H1 (cell line): ENCODE measurements at regions not wholly inside any gene's neighbourhood (a gene's known extent, or its start where the extent isn't known, plus 50 kb on each side); places are given as distances from the start of the nearest gene placed in this dataset.

Experiments used
- CTCF ChIA-PET: fragments of 300-600 bp; sonication (Branson Sonifier 250); formaldehyde crosslinking; loops from one replicate; lab custom pipeline; 2021; ENCODE audit not compliant: partially characterized antibody; lab: Charles Lee
- POLR2A ChIA-PET: fragments of 300-600 bp; sonication (Branson Sonifier 250); formaldehyde crosslinking; loops from one replicate; lab custom pipeline; 2021; ENCODE audit warnings: inconsistent platforms; ENCODE audit not compliant: partially characterized antibody; lab: Charles Lee
- DNase-seq, 2 experiments: peaks; one replicate each; pipeline versions ENCODE4 v3.0.0 to v3.0.0-alpha.2; 2010 to 2022; ENCODE audit warnings: low spot score in 2 of 2, low read depth in 1 of 2, mixed read lengths in 1 of 2
- FAIRE-seq: peaks from 2 replicates; lab custom pipeline; 2011; peaks lifted over from hg19 to GRCh38; lab: Jason Lieb, UNC
- H2AFZ ChIP-seq: 2 replicates; pipeline ENCODE4 v1.8.1; 2012; ENCODE audit warnings: low read length, inconsistent platforms
- H2AK5ac ChIP-seq: 2 replicates; pipeline ENCODE4 v1.6.1; 2013; ENCODE audit warnings: low read depth, low read length
- H2BK120ac ChIP-seq: replicated peaks from 2 replicates; pipeline ENCODE3; 2013; ENCODE audit warnings: low read depth, low read length, inconsistent platforms
- H2BK12ac ChIP-seq: 2 replicates; pipeline ENCODE4 v1.6.1; 2013; ENCODE audit warnings: low read depth, low read length
- H2BK15ac ChIP-seq: 2 replicates; pipeline ENCODE4 v1.6.1; 2013; ENCODE audit warnings: low read length
- H2BK20ac ChIP-seq: 2 replicates; pipeline ENCODE4 v1.6.1; 2013; ENCODE audit warnings: low read length
- H2BK5ac ChIP-seq: 2 replicates; pipeline ENCODE4 v1.6.1; 2013; ENCODE audit warnings: low read depth, low read length
- H3K14ac ChIP-seq: 2 replicates; pipeline ENCODE4 v1.6.1; 2013; ENCODE audit warnings: inconsistent platforms; ENCODE audit not compliant: insufficient read length
- H3K18ac ChIP-seq: 2 replicates; pipeline ENCODE4 v1.6.1; 2013; ENCODE audit warnings: low read length; ENCODE audit errors: extremely low read depth
- H3K23ac ChIP-seq: 2 replicates; pipeline ENCODE4 v1.6.1; 2013; ENCODE audit warnings: inconsistent platforms; ENCODE audit not compliant: insufficient read length
- H3K23me2 ChIP-seq: 2 replicates; pipeline ENCODE4 v1.6.1; 2013; ENCODE audit warnings: low read depth, low read length
- H3K27ac ChIP-seq: 2 replicates; pipeline ENCODE4 v1.6.1; 2011; ENCODE audit warnings: low read depth, low read length, inconsistent platforms
- H3K27me3 ChIP-seq, 4 experiments: replicated peaks in 1 of 4; 1 replicate in 1 of 4; 2 replicates in 3 of 4; pipeline versions ENCODE4 v1.6.1 to v1.8.1; 2011 to 2013; ENCODE audit warnings: low read length in 3 of 4, mild to moderate bottlenecking in 3 of 4, inconsistent platforms in 2 of 4, mixed read lengths in 2 of 4, moderate library complexity in 1 of 4; ENCODE audit not compliant: control insufficient read depth in 3 of 4, insufficient read depth in 3 of 4; ENCODE audit errors: extremely low read depth in 1 of 4
- H3K36me3 ChIP-seq, 4 experiments: 2 replicates each; pipeline versions ENCODE4 v1.6.1 to v1.8.1; 2011 to 2013; ENCODE audit warnings: mild to moderate bottlenecking in 4 of 4, low read length in 3 of 4, moderate library complexity in 2 of 4, control low read depth in 1 of 4, inconsistent platforms in 1 of 4; ENCODE audit not compliant: insufficient read depth in 4 of 4, control insufficient read depth in 2 of 4
- H3K4ac ChIP-seq: replicated peaks from 2 replicates; pipeline ENCODE3; 2013; ENCODE audit warnings: low read length, low read depth, mixed read lengths, inconsistent platforms; ENCODE audit not compliant: insufficient read length
- H3K4me1 ChIP-seq, 4 experiments: replicated peaks in 1 of 4; 1 replicate in 1 of 4; 2 replicates in 3 of 4; pipeline versions ENCODE4 v1.6.1 to v1.8.1; 2011 to 2013; ENCODE audit warnings: low read length in 3 of 4, inconsistent platforms in 2 of 4, mixed read lengths in 1 of 4; ENCODE audit not compliant: insufficient read depth in 4 of 4, control insufficient read depth in 3 of 4
- H3K4me2 ChIP-seq, 2 experiments: 2 replicates each; pipeline versions ENCODE4 v1.6.1 to v1.8.1; 2011 to 2013; ENCODE audit warnings: low read depth in 2 of 2, low read length in 2 of 2, control low read depth in 1 of 2, inconsistent platforms in 1 of 2, mild to moderate bottlenecking in 1 of 2; ENCODE audit not compliant: insufficient read depth in 1 of 2
- H3K4me3 ChIP-seq, 4 experiments: fragments of 200-600, 300-600 bp in 1 of 4; sonication (generic), shearing (Covaris generic), sonication (Bioruptor Twin) in 1 of 4; 2 replicates each; pipeline versions ENCODE4 v1.5.1 to v1.8.1; 2011 to 2016; ENCODE audit warnings: low read length in 4 of 4, low read depth in 3 of 4, control low read depth in 2 of 4, inconsistent platforms in 2 of 4, mild to moderate bottlenecking in 2 of 4, mixed read lengths in 1 of 4, moderate library complexity in 1 of 4; ENCODE audit not compliant: insufficient read depth in 2 of 4; ENCODE audit errors: extremely low read depth in 1 of 4
- H3K56ac ChIP-seq: replicated peaks from 2 replicates; pipeline ENCODE3; 2013; ENCODE audit warnings: low read depth, mild to moderate bottlenecking, mixed read lengths, low read length, inconsistent platforms; ENCODE audit not compliant: insufficient read length
- H3K79me1 ChIP-seq: 2 replicates; pipeline ENCODE4 v1.6.1; 2013; ENCODE audit warnings: low read depth, low read length, control low read depth
- H3K79me2 ChIP-seq, 2 experiments: 2 replicates each; pipeline versions ENCODE4 v1.6.1 to v1.8.1; 2012 to 2013; ENCODE audit warnings: low read length in 2 of 2, mild to moderate bottlenecking in 2 of 2, inconsistent platforms in 1 of 2; ENCODE audit not compliant: insufficient read depth in 2 of 2, control insufficient read depth in 1 of 2
- H3K9ac ChIP-seq, 4 experiments: replicated peaks in 1 of 4; 1 replicate in 1 of 4; 2 replicates in 3 of 4; pipeline versions ENCODE4 v1.6.1 to v1.8.1; 2011 to 2013; ENCODE audit warnings: low read depth in 3 of 4, low read length in 3 of 4, control low read depth in 2 of 4, mild to moderate bottlenecking in 2 of 4, moderate library complexity in 2 of 4, inconsistent platforms in 1 of 4; ENCODE audit errors: extremely low read depth in 1 of 4
- H3K9me3 ChIP-seq, 2 experiments: 2 replicates each; pipeline versions ENCODE4 v1.6.1 to v1.8.1; 2012 to 2013; ENCODE audit warnings: mild to moderate bottlenecking in 2 of 2, moderate library complexity in 2 of 2, control low read depth in 1 of 2, inconsistent platforms in 1 of 2, low read depth in 1 of 2, low read length in 1 of 2, mixed read lengths in 1 of 2; ENCODE audit not compliant: insufficient read depth in 2 of 2
- H4K20me1 ChIP-seq, 2 experiments: replicated peaks in 1 of 2; 2 replicates each; pipeline versions ENCODE3 to v1.8.1; 2011 to 2013; ENCODE audit warnings: inconsistent platforms in 2 of 2, low read length in 2 of 2, mild to moderate bottlenecking in 1 of 2; ENCODE audit not compliant: insufficient read depth in 2 of 2, control insufficient read depth in 1 of 2
- H4K5ac ChIP-seq: 2 replicates; pipeline ENCODE4 v1.6.1; 2013; ENCODE audit warnings: low read length, low read depth, mixed read lengths, inconsistent platforms; ENCODE audit not compliant: insufficient read length
- H4K8ac ChIP-seq: 2 replicates; pipeline ENCODE4 v1.8.0; 2013; ENCODE audit warnings: mild to moderate bottlenecking, moderate library complexity, low read length, inconsistent platforms; ENCODE audit not compliant: insufficient read depth; ENCODE audit errors: extremely low read depth
- H4K91ac ChIP-seq: replicated peaks from 2 replicates; pipeline ENCODE3; 2013; ENCODE audit warnings: low read length, mixed read lengths, inconsistent platforms; ENCODE audit not compliant: insufficient read length
- BCL11A ChIP-seq, 2 experiments: IDR thresholded peaks; one replicate each; pipeline ENCODE4 v1.6.1; 2011; ENCODE audit warnings: low read depth in 2 of 2, low read length in 2 of 2, mild to moderate bottlenecking in 2 of 2
- CBX5 ChIP-seq: fragments of 300-800, 300-1000 bp; sonication (generic); IDR thresholded peaks from 2 replicates; pipeline ENCODE4 v1.7.1; 2016; ENCODE audit warnings: antibody characterized with exemption, low read length, low read depth
- CBX8 ChIP-seq: fragments of 300-800, 300-1000 bp; sonication (generic); IDR thresholded peaks from 2 replicates; pipeline ENCODE4 v1.7.1; 2016; ENCODE audit warnings: low read depth, low read length, borderline replicate concordance
- CEBPB ChIP-seq: IDR thresholded peaks from 2 replicates; pipeline ENCODE4 v1.6.1; 2012; ENCODE audit warnings: low read depth, low read length
- CHD1 ChIP-seq: IDR thresholded peaks from 2 replicates; pipeline ENCODE4 v1.6.1; 2012; ENCODE audit warnings: low read depth, low read length, improper control_type of control experiment
- EP300 ChIP-seq, 2 experiments: IDR thresholded peaks; 1 replicate in 1 of 2; 2 replicates in 1 of 2; pipeline ENCODE4 v1.6.1; 2011 to 2012; ENCODE audit warnings: low read depth in 2 of 2, low read length in 2 of 2, mild to moderate bottlenecking in 2 of 2, borderline replicate concordance in 1 of 2, inconsistent platforms in 1 of 2, moderate library complexity in 1 of 2
- EZH2 ChIP-seq: fragments of 200-600 bp; sonication (generic); IDR thresholded peaks from 2 replicates; pipeline ENCODE4 v1.7.1; 2012; ENCODE audit warnings: low read depth, mild to moderate bottlenecking, moderate library complexity, low read length, inconsistent platforms; ENCODE audit not compliant: severe bottlenecking
- GABPA ChIP-seq: IDR thresholded peaks from 2 replicates; pipeline ENCODE4 v1.6.1; 2011; ENCODE audit warnings: mild to moderate bottlenecking, low read length, moderate library complexity, borderline replicate concordance; ENCODE audit not compliant: insufficient read depth
- KDM4A ChIP-seq: IDR thresholded peaks from one replicate; pipeline ENCODE4 v1.7.1; 2012; ENCODE audit warnings: low read depth, mild to moderate bottlenecking, moderate library complexity, low read length, inconsistent platforms; ENCODE audit not compliant: severe bottlenecking
- RXRA ChIP-seq: IDR thresholded peaks from 2 replicates; pipeline ENCODE4 v1.6.1; 2011; ENCODE audit warnings: low read depth, mild to moderate bottlenecking, low read length, moderate library complexity; ENCODE audit not compliant: insufficient read depth
- TAF1 ChIP-seq: IDR thresholded peaks from 2 replicates; pipeline ENCODE4 v1.6.1; 2011; ENCODE audit warnings: mild to moderate bottlenecking, low read depth, low read length
- TEAD4 ChIP-seq: IDR thresholded peaks from 2 replicates; pipeline ENCODE4 v1.6.1; 2012; ENCODE audit warnings: low read depth, low read length, inconsistent platforms, mixed read lengths
- ZNF274 ChIP-seq: IDR thresholded peaks from 2 replicates; pipeline ENCODE4 v1.7.0; 2012; ENCODE audit warnings: low read length, borderline replicate concordance; ENCODE audit errors: extremely low read depth
- WGBS, 2 experiments: shearing (Covaris generic) in 1 of 2; methylation state at CpG; one replicate each; pipeline versions ENCODE4 v1.1.6 to v1.1.7; 2013 to 2015; ENCODE audit warnings: low lambda C conversion rate in 2 of 2, mixed read lengths in 2 of 2, inconsistent platforms in 1 of 2, low coverage in 1 of 2, missing lambda C conversion rate in 1 of 2; ENCODE audit not compliant: insufficient replicate concordance in 2 of 2, insufficient coverage in 1 of 2, insufficient read length in 1 of 2; ENCODE audit errors: extremely low coverage in 1 of 2, missing lambda C conversion rate in 1 of 2; 5-methylcytosine and 5-hydroxymethylcytosine counted together
- TF ChIP-seq, protein P1 (sequence below): IDR thresholded peaks from 2 replicates; pipeline ENCODE4 v1.6.1; 2011; ENCODE audit warnings: low read depth, mild to moderate bottlenecking, low read length; ENCODE audit not compliant: insufficient read depth

- H3K4ac ChIP-seq: no peak overlapping the region
- POLR2A ChIA-PET: no interaction called here
- H3K4me2 ChIP-seq: no peak overlapping the region
- no peak overlapping the region for H3K23ac ChIP-seq
- H3K36me3 ChIP-seq: no peaks in the 10 kb centered on the region; a peak in 2 of 8 replicates
- H3K4me3 ChIP-seq: no peak overlapping the region
- H2AK5ac ChIP-seq: no peak overlapping the region
- FAIRE-seq (no peak), DNase-seq (no peak)
- no peaks in the 10 kb centered on the region for H3K79me2 ChIP-seq
- no peak overlapping the region for H4K91ac ChIP-seq
- no peak overlapping the region for H3K14ac ChIP-seq
- no peak overlapping the region for H2BK120ac ChIP-seq
- H3K18ac ChIP-seq: no peak overlapping the region
- no peak overlapping the region for H3K56ac ChIP-seq
- no peak overlapping the region for H3K9ac ChIP-seq
- no peaks in the 10 kb centered on the region for H3K23me2 ChIP-seq
- 96% methylated on average over 3 of the region's 3 CpGs; no CpG with 5 or more reads in 1 of the 2 experiments for WGBS, 2 experiments
- H2BK5ac ChIP-seq: no peak overlapping the region
- no peaks in the 10 kb centered on the region for H4K20me1 ChIP-seq
- no peak overlapping the region; the same call in 1 of the 2 replicates for H2BK12ac ChIP-seq
- no peaks in the 10 kb centered on the region for H3K27me3 ChIP-seq
- no peak overlapping the region for H2AFZ ChIP-seq
- no peak overlapping the region for H4K5ac ChIP-seq
- CTCF ChIA-PET: interaction anchor here (1.0 kb wide), 1 partner anchor 336 kb away, joined by 3 read pairs; no protein-coding TSS in a partner anchor
- no peak overlapping the region; the same call in 1 of the 2 replicates for H4K8ac ChIP-seq
- no peak overlapping the region for H3K27ac ChIP-seq
- peaks cover 7 to 10% of the 10 kb centered on the region in 2 experiments; a peak in 3 of 4 replicates for H3K9me3 ChIP-seq
- peaks cover 0 to 9% (median 2%) of the 10 kb centered on the region in 4 experiments; a peak in 4 of 7 replicates for H3K4me1 ChIP-seq
- no peak overlapping the region for H2BK20ac ChIP-seq
- H3K79me1 ChIP-seq: no peaks in the 10 kb centered on the region; the same call in 1 of the 2 replicates
- 0 out of 2 replicates have a peak overlapping the region, but pooled peaks have one; percentile 31 for H2BK15ac ChIP-seq
- no peak for TF ChIP-seq BCL11A (IDR thresholded peaks at IDR 0.05; ENCODE audit: low read depth in 2 of 2, low read length in 2 of 2)
- no peak for TF ChIP-seq ZNF274
- no peak for TF ChIP-seq EZH2
- TF ChIP-seq TEAD4: no peak
- no peak for TF ChIP-seq GABPA
- TF ChIP-seq TAF1: no peak
- TF ChIP-seq KDM4A: no peak
- no peak for TF ChIP-seq CBX5
- TF ChIP-seq CEBPB: no peak
- TF ChIP-seq RXRA: no peak
- TF ChIP-seq, protein P1, sequence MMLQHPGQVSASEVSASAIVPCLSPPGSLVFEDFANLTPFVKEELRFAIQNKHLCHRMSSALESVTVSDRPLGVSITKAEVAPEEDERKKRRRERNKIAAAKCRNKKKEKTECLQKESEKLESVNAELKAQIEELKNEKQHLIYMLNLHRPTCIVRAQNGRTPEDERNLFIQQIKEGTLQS: no peak
- TF ChIP-seq EP300 (IDR thresholded peaks at IDR 0.05; ENCODE audit: borderline replicate concordance in 1 of 2, low read depth in 2 of 2, low read length in 2 of 2): no peak
- no peak for TF ChIP-seq CBX8
- TF ChIP-seq CHD1: no peak
Observed at GRCh38 chr14:101291390-101291789, 269.9 kb upstream of the DIO3 start.
